ENCODE measurements at regions not wholly inside any gene's neighbourhood (a gene's known extent, or its start where the extent isn't known, plus 50 kb on each side); places are given as distances from the start of the nearest gene placed in this dataset.
A peak's percentile ranks its signal among the peaks of the same experiment; 100 is the strongest.

GRCh38 chr11:81669935-81670543 lies 1063.6 kb downstream of the FAM181B start:
- in situ Hi-C loops (cut with HindIII; ENCODE audit: low pct_ligation_motif_present, low sequenced_read_pairs): no loop called here
- Histone ChIP-seq H3K36me3 (replicated peaks) (no peaks in the 10 kb centered on the region), H3K4me3 (ENCODE audit: low read depth, low read length) (no peak overlapping the region), H3K27ac (no peak overlapping the region), H3K27me3 (replicated peaks) (no peaks in the 10 kb centered on the region)
- no peak for DNase-seq
- TF ChIP-seq, protein P1, sequence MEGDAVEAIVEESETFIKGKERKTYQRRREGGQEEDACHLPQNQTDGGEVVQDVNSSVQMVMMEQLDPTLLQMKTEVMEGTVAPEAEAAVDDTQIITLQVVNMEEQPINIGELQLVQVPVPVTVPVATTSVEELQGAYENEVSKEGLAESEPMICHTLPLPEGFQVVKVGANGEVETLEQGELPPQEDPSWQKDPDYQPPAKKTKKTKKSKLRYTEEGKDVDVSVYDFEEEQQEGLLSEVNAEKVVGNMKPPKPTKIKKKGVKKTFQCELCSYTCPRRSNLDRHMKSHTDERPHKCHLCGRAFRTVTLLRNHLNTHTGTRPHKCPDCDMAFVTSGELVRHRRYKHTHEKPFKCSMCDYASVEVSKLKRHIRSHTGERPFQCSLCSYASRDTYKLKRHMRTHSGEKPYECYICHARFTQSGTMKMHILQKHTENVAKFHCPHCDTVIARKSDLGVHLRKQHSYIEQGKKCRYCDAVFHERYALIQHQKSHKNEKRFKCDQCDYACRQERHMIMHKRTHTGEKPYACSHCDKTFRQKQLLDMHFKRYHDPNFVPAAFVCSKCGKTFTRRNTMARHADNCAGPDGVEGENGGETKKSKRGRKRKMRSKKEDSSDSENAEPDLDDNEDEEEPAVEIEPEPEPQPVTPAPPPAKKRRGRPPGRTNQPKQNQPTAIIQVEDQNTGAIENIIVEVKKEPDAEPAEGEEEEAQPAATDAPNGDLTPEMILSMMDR (IDR thresholded peaks at IDR 0.05; ENCODE audit: low read depth, low read length, missing control alignments): no peak

DNA sequence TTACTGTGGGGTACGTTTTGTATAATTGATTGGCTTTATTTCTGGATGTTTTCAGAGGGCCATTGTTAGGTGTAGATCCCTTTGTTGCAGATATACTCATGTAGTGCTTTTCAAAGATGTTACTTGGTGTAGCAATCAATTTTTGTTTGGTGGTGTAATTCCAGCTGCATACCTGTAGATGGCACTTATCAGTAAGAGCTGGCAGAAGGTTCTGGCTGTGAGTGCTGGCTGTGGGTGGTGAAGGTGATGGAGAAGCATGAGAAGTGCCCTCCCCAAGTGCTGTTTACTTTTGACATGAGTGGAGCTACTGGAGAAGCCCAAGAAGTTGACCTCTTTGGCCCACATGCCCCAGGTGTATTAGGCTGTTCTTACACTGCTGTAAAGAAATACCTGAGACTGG lies 1074.9 kb downstream of the FAM181B start:
- Histone ChIP-seq H3K27ac (no peak overlapping the region), H3K27me3 (replicated peaks) (no peaks in the 10 kb centered on the region), H3K36me3 (replicated peaks) (no peaks in the 10 kb centered on the region), H3K4me3 (ENCODE audit: low read depth, low read length) (no peak overlapping the region)
- TF ChIP-seq, protein P1 (IDR thresholded peaks at IDR 0.05; ENCODE audit: low read depth, low read length, missing control alignments): peak; percentile 60
- peak; percentile 21 for DNase-seq
- in situ Hi-C loops (cut with HindIII; ENCODE audit: low pct_ligation_motif_present, low sequenced_read_pairs): no loop called here

- TF ChIP-seq, protein P1 (IDR thresholded peaks at IDR 0.05; ENCODE audit: low read depth, low read length, missing control alignments): no peak
- DNase-seq: peak; percentile 34
- no peaks in the 10 kb centered on the region for H3K27me3 ChIP-seq (replicated peaks)
- H3K36me3 ChIP-seq (replicated peaks): no peaks in the 10 kb centered on the region
- no peak overlapping the region for H3K4me3 ChIP-seq (ENCODE audit: low read depth, low read length)
- H3K27ac ChIP-seq: no peak overlapping the region
- in situ Hi-C loops (cut with HindIII; ENCODE audit: low pct_ligation_motif_present, low sequenced_read_pairs): no loop called here
Measured at GRCh38 chr11:81655351-81655750, 1078.3 kb downstream of the FAM181B start.

DNA sequence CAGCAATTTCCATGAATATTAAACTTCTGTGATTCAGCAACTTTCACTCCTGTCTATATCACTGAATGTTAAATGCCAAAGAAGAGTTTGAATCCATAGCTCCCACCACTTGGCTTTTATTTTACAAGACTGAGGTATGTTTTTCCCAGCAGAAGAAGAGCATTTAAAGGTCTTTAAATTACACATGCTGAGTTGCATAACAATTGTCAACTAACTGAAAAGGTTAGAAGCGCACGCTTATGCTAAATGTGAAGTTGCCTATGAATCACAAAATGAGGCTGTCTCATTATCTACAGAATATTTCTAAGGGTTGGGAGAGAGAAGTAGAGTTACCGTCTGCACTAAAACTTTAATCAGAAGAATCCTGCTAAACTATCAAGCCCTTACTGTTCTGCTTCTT lies 1086.3 kb downstream of the FAM181B start:
- no peak overlapping the region for H3K4me3 ChIP-seq (ENCODE audit: low read depth, low read length)
- TF ChIP-seq, protein P1 (IDR thresholded peaks at IDR 0.05; ENCODE audit: low read depth, low read length, missing control alignments): no peak
- in situ Hi-C loops (cut with HindIII; ENCODE audit: low pct_ligation_motif_present, low sequenced_read_pairs): no loop called here

GRCh38 chr11:81644239-81644840 lies 1089.3 kb downstream of the FAM181B start:
- H3K27ac ChIP-seq: no peak overlapping the region
- DNase-seq: peak; percentile 50

More for the DNA sequence above, 1086.3 kb downstream of the FAM181B start:
- Histone ChIP-seq H3K36me3 (replicated peaks) (no peaks in the 10 kb centered on the region), H3K27ac (no peak overlapping the region), H3K27me3 (replicated peaks) (no peaks in the 10 kb centered on the region)
- no peak for DNase-seq

More at GRCh38 chr11:81644239-81644840, 1089.3 kb downstream of the FAM181B start:
- in situ Hi-C loops (cut with HindIII; ENCODE audit: low pct_ligation_motif_present, low sequenced_read_pairs): no loop called here
- no peaks in the 10 kb centered on the region for H3K36me3 ChIP-seq (replicated peaks)
- no peaks in the 10 kb centered on the region for H3K27me3 ChIP-seq (replicated peaks)
- H3K4me3 ChIP-seq (ENCODE audit: low read depth, low read length): no peak overlapping the region
- TF ChIP-seq, protein P1 (IDR thresholded peaks at IDR 0.05; ENCODE audit: low read depth, low read length, missing control alignments): peak; percentile 70

Data from brain microvascular endothelial cell (primary cell).